Activated CD4-positive, alpha-beta T cell treated with anti-CD3 and anti-CD28 coated beads for 24 hours (primary cell): ENCODE measurements at regions not wholly inside any gene's neighbourhood (a gene's known extent, or its start where the extent isn't known, plus 50 kb on each side); places are given as distances from the start of the nearest gene placed in this dataset.

Source experiments
- DNase-seq, 2 donors: peaks; one replicate each; pipeline ENCODE4 v3.0.0-alpha.2; 2020; ENCODE audit warnings: low read depth in 2 of 2

DNA sequence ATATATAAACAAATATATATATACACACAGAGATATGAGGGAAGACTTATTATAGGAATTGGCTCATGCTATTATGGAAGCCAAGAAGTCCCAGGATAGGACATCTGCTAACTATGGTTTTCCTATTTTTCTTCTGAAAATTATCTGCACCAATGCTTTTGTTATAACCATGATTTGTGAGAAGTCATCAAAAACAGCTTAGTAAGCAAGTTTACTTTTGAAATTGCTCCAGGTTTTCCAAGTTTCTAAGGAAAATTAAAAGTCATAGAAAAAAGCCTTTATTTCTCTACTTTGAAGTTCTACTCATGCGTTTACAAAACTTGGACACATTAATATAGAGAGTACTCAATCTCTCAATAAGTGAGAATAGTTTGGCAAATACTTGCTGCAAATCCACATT, 213.1 kb downstream of the TRAM1L1 start:
- DNase-seq: no peak

- no peak for DNase-seq
Measured at GRCh38 chr4:116870686-116871085, 214.7 kb downstream of the TRAM1L1 start.

GRCh38 chr4:116866106-116866505, 219.3 kb downstream of the TRAM1L1 start:
- DNase-seq: no peak

DNA sequence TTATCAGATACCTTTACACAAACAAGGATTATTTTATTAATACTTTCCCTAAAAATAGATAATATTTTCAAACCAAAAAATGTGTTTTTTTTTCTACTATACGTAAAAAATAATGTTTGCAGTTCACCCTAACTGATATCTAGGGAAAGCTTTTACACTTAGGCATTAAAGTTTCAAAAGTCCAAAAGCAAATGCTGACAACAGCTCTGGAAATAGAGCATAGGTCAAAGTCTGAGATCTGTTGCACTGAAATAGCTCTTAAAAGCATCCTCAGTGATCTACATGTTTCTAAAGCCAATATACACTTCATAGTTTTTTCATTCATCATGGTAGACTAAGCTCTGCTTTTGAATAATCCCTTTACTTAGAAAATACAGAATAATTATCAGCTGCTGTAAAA, 222.8 kb downstream of the TRAM1L1 start:
- DNase-seq: no peak

DNA sequence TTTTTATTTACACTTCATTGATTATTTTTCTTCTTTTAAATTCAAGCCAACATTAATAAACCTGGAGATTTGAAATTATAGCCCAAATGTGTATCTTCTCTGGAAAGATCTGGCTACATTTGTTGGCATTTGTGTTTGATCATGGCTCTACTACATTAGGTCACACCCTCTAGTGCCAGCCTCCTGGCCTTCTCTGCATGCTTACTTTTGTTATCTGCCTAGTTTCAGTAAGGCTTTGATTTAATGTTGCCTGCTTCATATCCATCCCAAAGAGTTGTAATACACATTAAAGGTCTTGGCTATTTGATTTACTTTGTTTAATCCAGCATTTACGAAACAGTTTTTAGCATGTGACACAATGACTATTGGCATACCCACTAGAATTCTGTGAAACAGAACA, 224.5 kb downstream of the TRAM1L1 start:
- DNase-seq: no peak

DNA sequence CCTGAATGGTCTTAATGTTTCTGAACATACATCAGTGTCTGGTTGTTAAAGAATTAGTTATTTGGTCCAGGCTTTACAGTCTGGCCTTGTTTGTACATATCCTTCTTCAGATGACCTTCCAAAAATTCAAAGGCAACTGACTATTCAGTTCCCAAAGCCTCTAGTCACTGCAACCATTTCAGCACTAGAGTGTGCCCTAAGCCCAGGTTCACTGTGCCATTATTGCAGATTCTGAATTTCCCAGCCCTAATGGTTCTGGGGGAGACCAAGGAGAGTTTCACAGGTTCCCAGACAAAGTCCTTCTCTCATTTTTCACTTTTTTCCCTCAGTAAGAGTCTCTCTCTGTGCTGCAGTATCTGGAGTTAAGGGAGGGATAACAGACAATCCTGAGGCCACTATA, 235.8 kb downstream of the TRAM1L1 start:
- DNase-seq: no peak

DNA sequence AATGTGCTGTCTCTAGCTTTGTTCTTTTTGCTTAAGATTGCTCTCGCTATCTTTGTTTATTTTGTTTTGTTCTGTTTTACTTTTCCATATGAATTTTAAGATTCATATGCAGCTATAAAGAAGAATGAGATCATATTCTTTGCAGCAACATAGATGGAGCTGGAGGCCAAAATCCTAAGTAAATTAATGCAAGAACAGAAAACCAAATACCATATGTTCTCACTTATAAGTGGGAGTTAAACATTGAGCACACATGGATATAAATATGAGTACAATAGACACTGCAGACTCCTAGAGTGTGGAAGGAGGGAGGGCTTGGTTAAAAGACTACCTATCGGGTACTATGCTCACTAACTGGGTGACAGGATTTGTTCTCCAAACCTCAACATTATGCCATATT, 237.8 kb downstream of the TRAM1L1 start:
- no peak for DNase-seq

- no peak for DNase-seq
Measured at GRCh38 chr4:116839826-116840225, 245.6 kb downstream of the TRAM1L1 start.

DNA sequence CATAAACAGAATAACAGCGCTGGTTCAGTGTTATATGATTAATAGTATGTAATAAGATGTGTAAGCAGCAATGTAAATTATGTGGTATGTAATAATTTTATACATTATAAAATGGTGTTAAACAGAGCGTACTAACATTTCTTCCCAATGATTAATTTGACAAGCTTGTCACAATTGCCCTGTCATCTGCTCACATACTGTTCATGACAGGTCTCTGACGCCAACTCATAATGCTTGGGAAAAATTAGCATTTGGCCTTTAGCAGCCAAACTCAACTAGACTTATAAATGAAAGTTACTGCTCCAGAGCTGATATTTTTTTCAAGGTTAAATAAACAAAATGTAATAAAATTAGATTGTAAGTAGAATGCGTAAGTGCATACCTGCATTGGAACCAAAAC, 246.8 kb downstream of the TRAM1L1 start:
- DNase-seq: no peak

- DNase-seq: no peak
Measured at GRCh38 chr4:116829187-116829586, 256.2 kb downstream of the TRAM1L1 start.

DNA sequence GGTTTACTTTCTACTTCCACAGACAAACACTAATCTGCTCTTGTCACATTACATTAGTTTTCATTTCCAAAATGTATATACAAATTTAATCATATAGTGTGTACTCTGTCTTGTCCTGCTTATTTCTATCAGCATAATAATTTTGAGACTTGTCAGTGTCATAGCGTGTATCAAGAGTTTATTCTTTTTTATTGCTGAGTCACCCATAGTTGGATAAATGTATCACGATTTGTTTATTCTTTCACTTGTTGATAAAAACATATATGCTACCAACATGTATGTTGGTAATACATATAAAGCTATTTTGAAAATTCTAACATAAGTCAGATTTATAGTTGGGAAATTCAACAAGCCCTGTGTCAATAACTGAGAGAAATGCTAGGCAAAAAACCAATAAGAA, 261.2 kb downstream of the TRAM1L1 start:
- no peak for DNase-seq

DNA sequence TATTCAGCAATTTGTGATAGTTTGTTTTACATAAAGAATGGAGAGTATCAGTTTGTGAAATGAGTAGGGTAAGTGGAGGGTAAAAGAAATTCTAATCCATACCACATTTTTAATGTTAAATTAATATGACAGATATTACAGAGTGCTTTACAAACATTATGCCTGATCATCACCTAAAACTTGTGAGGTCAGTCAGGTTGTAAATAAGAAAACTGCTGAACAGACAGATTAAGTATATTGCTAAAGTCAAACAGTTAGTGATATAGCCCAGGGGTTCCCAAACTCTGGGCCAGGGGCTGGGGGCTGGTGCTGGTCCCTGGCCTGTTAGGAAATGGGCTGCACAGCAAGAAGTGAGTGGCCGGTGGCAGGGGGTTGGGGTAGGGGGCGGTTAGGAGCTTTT, 273.6 kb downstream of the TRAM1L1 start:
- no peak for DNase-seq

- DNase-seq: no peak
Measured at GRCh38 chr4:116796022-116796421, 289.4 kb downstream of the TRAM1L1 start.

- no peak for DNase-seq
Measured at GRCh38 chr4:116788723-116789122, 296.7 kb downstream of the TRAM1L1 start.

GRCh38 chr4:116755051-116755450, 330.3 kb downstream of the TRAM1L1 start:
- no peak for DNase-seq

DNA sequence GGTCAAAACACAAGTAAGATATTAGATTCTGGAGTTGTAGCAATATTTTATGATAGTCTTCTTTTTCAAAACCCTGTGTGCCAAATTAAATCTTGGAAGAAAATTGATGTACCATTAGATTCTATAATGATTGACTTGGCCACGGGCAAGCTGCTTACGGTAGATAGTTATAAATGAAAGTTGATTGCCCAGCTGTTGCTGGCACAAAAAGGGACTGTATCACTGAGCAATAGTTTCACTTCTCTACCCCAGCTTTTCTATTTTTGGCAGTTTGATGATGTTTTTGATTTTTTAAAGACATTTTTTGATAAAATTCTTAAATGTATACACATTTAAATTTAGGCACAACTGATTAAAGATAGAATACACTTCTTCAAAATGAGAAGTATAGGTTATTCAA, 333.3 kb downstream of the TRAM1L1 start:
- no peak for DNase-seq

DNA sequence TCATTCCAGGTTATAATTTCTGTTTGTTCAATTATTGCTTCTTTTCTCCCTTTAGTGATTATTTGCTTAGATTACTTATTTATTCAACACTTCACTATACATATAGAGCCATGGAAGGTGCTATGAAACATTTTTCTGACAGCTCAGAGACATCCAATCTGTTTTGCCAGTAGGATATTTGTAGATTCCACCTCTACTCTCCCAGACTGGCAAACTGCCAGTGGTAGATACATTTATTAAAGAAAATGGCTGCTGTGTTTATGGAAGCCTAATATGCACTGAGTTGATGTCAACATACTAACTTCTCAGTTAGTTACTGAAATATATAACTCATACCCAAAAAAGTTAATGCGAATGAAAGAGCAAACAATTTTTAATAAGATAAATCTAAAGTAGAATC, 348.6 kb downstream of the TRAM1L1 start:
- DNase-seq: no peak

DNA sequence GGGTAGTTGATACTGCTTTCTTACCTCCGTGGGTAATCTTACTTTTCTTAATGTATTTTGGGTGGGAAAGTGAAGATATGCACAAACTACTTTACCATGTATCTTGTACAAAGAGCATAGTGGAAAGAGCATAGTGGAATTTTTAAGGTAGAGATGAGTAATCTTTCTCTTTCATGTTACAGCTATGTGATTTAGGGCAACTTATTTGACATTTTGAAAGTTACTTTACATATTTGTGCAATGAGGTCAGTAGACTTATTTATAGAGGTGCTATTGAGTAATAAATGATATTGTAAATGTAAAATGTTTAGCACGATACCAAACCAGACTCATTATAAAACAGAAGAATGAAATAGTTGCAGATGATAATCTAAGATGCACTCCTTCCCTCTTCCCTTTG, 351.2 kb downstream of the TRAM1L1 start:
- no peak for DNase-seq

DNA sequence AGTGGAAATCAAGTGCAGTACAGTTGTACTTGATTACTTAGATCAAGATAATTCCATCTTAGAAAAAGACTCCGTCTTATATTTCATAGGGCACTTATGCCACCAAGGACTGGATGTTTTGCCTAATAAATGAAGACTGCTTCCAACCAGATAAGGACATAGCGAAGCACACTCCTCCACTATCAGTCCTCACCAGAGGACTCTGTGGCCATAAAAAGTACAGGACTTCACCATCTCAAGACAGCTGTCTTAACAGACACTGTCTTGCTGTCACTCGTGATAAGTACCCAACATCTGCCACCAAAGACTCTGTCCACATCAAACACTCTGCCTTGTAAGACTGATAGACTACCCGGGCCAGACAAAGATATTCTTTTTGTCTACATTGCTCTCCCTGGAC, 352.0 kb downstream of the TRAM1L1 start:
- no peak for DNase-seq

DNA sequence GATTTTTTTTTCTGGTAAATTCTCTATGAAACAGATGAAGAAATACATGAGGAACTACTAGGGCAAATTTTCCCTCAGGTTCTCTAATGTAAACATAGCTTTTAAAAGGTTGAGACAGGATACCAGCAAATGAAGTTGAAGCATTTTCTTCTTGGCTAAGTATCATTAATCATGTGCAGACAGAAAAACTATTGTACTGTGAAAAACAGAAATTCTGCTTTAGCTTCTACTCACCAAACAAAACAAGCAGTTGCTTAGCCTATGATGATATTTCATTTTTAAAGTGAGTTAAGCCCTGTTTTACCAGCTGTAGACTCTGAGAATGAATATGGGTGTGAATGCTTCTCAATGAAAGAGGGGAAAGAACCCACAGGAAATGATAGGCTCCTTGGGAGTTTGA, 358.9 kb downstream of the TRAM1L1 start:
- no peak for DNase-seq

DNA sequence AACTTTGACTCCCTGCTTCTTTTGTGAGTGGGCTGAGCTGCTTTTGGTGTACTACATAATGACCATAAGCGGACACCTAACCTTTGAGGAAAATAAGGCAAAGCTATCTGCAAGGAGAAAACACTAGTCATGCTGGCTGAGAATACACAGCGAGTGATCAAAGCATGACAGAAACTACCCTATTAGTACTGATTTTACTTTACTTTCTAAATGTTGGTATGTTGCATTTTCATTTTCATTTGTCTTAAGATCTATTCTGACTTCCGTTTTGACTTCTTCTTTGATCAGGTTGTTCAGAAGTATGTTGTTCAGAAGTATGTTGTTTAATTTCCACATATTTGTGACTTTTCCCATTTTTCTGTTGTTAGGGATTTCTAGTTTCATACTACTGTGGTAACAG, 361.1 kb downstream of the TRAM1L1 start:
- DNase-seq: no peak

DNA sequence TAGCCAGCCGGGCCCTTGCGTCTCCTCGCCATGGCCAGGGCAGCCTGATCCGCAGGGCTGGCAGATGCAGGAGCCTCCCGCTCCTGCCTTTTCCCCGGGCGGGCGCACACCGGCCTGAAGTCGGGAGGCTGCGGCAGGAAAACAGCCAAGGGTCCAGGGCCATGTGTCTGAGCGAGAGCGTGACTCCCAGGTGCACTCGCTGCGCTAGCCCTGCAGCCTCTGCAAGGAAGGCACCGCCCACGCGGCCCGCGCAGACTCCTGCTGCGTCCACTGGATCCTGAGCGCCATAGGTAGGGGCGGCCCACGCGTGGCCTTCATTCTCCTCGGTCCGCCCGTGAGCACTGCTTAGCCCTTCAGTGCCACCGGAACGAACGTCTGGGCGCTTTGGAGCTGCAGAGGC, 379.9 kb downstream of the TRAM1L1 start:
- DNase-seq: no peak

DNA sequence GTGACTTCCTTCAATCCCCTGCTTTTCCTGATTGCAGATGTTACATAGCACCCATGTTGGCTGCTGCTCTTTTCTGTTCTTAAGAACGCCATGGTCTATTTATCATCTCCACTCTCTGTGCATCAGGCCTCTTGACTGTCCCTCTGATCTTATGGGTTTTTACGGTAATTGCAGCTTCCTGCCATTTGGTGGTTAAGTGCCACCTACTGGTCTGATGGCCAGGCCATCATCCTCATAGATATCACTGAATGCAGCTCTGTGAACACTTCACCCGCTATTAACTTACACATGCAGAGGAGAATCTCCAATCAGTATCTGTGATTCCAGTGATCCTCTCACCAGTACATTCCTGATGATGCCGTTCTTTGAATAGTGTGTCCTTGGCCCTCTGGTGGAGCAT, 382.4 kb downstream of the TRAM1L1 start:
- DNase-seq: no peak

GRCh38 chr4:116688536-116688935, 396.8 kb downstream of the TRAM1L1 start:
- DNase-seq: no peak

- no peak for DNase-seq
Measured at GRCh38 chr4:116668190-116668589, 417.2 kb downstream of the TRAM1L1 start.
